ENCODE measurements at regions not wholly inside any gene's neighbourhood (a gene's known extent, or its start where the extent isn't known, plus 50 kb on each side); places are given as distances from the start of the nearest gene placed in this dataset.
"Not testable (repeated sequence)": the region's sequence is repeated elsewhere in the genome, so short reads cannot be mapped to it uniquely, and the experiment has no call there.

- no peak for DNase-seq
Measured at GRCh38 chr4:104128031-104128849, 366.5 kb downstream of the CXXC4 start.

GRCh38 chr4:104123021-104123420, 371.7 kb downstream of the CXXC4 start:
- DNase-seq: no peak

- DNase-seq: no peak
Measured at GRCh38 chr4:104117776-104118175, 376.9 kb downstream of the CXXC4 start.

GRCh38 chr4:104113850-104114249, 380.8 kb downstream of the CXXC4 start:
- DNase-seq: no peak

- DNase-seq: no peak
Measured at GRCh38 chr4:104099141-104099540, 379.4 kb upstream of the TACR3 start.

GRCh38 chr4:104093247-104093646, 373.5 kb upstream of the TACR3 start:
- DNase-seq: no peak

- DNase-seq: no peak
Measured at GRCh38 chr4:104073229-104073628, 353.4 kb upstream of the TACR3 start.

- DNase-seq: no peak
Measured at GRCh38 chr4:104066533-104066932, 346.7 kb upstream of the TACR3 start.

GRCh38 chr4:104064646-104065577, 345.1 kb upstream of the TACR3 start:
- no peak for DNase-seq

GRCh38 chr4:104063341-104063740, 343.6 kb upstream of the TACR3 start:
- no peak for DNase-seq

- DNase-seq: no peak
Measured at GRCh38 chr4:104044369-104044768, 324.6 kb upstream of the TACR3 start.

GRCh38 chr4:104032896-104033295, 313.1 kb upstream of the TACR3 start:
- no peak for DNase-seq

- no peak for DNase-seq
Measured at GRCh38 chr4:104025251-104025650, 305.5 kb upstream of the TACR3 start.

- no peak for DNase-seq
Measured at GRCh38 chr4:104022831-104023230, 303.0 kb upstream of the TACR3 start.

- DNase-seq: no peak
Measured at GRCh38 chr4:104022226-104022625, 302.4 kb upstream of the TACR3 start.

GRCh38 chr4:104020641-104021040, 300.9 kb upstream of the TACR3 start:
- no peak for DNase-seq

GRCh38 chr4:104017213-104017612, 297.4 kb upstream of the TACR3 start:
- DNase-seq: no peak

GRCh38 chr4:104015680-104016079, 295.9 kb upstream of the TACR3 start:
- no peak for DNase-seq

- DNase-seq: no peak
Measured at GRCh38 chr4:104010722-104011121, 290.9 kb upstream of the TACR3 start.

GRCh38 chr4:104002318-104002717, 282.5 kb upstream of the TACR3 start:
- not testable (repeated sequence) for DNase-seq

GRCh38 chr4:103998756-103999155, 279.0 kb upstream of the TACR3 start:
- DNase-seq: no peak

GRCh38 chr4:103996637-103997036, 276.9 kb upstream of the TACR3 start:
- DNase-seq: no peak

- DNase-seq: no peak
Measured at GRCh38 chr4:103996064-103996463, 276.3 kb upstream of the TACR3 start.

GRCh38 chr4:103994059-103994458, 274.3 kb upstream of the TACR3 start:
- DNase-seq: no peak

All from activated gamma-delta T cell (primary cell).